Transverse colon (tissue), 4 donors: ENCODE measurements at regions not wholly inside any gene's neighbourhood (a gene's known extent, or its start where the extent isn't known, plus 50 kb on each side); places are given as distances from the start of the nearest gene placed in this dataset.

ENCODE experiments used
- DNase-seq: peaks from one replicate; pipeline ENCODE4 v3.0.0-alpha.2; 2019
- H3K27ac ChIP-seq, 4 donors: fragments of 200-600 bp; sonication (generic); 2 replicates each; pipeline ENCODE4 v1.5.1; 2016 to 2018; ENCODE audit warnings: inconsistent platforms in 4 of 4
- H3K27me3 ChIP-seq: fragments of 200-600 bp; sonication (generic); 2 replicates; pipeline ENCODE4 v1.5.1; 2017; ENCODE audit warnings: inconsistent platforms
- H3K36me3 ChIP-seq, 4 donors: fragments of 200-600 bp; sonication (generic); 2 replicates each; pipeline ENCODE4 v1.5.1; 2017 to 2019; ENCODE audit warnings: inconsistent platforms in 4 of 4
- H3K4me1 ChIP-seq, 4 donors: fragments of 200-600 bp; sonication (generic); 2 replicates each; pipeline ENCODE4 v1.5.1; 2017 to 2020; ENCODE audit warnings: inconsistent platforms in 4 of 4
- H3K4me3 ChIP-seq, 4 donors: fragments of 200-600 bp; sonication (generic); 1 replicate in 1 of 4; 2 replicates in 3 of 4; pipeline versions ENCODE4 v1.5.1 to v1.6.1; 2017 to 2019; ENCODE audit warnings: inconsistent platforms in 4 of 4
- H3K9me3 ChIP-seq, 2 donors: fragments of 200-600 bp; sonication (generic); 2 replicates each; pipeline ENCODE4 v1.5.1; 2017 to 2019; ENCODE audit warnings: inconsistent platforms in 2 of 2
- EP300 ChIP-seq: sonication (generic); formaldehyde crosslinking; IDR thresholded peaks from one replicate; pipeline ENCODE4 v1.6.1; 2017; ENCODE audit warnings: antibody characterized with exemption, low read depth
- POLR2A ChIP-seq: fragments of 450-650 bp; IDR thresholded peaks from one replicate; pipeline ENCODE4 v1.6.1; 2016; ENCODE audit warnings: antibody characterized with exemption, mild to moderate bottlenecking, moderate library complexity
- POLR2AphosphoS5 ChIP-seq, 3 donors: sonication (generic); formaldehyde crosslinking; IDR thresholded peaks; one replicate each; pipeline ENCODE4 v1.6.1; 2016; ENCODE audit warnings: antibody characterized with exemption in 3 of 3
- WGBS, 2 donors: methylation state at CpG; one replicate each; pipeline ENCODE4 v1.1.5; 2018; ENCODE audit warnings: low coverage in 1 of 2; 5-methylcytosine and 5-hydroxymethylcytosine counted together
- in situ Hi-C, 4 donors: fragments of 200-750 bp; cut with MboI; loops; one replicate each; pipeline versions ENCODE4 v1.15.0 to v1.15.1; 2017; ENCODE audit warnings: low sequenced_read_pairs in 3 of 4, low pct_ligation_motif_present in 1 of 4, low pct_unique_long_range_greater_than_20kb in 1 of 4
- intact Hi-C: fragments of 100-400 bp; cut with DNase I; formaldehyde crosslinking; loops from one replicate; pipeline ENCODE4 v1.15.1; 2023; ENCODE audit warnings: low total_unique reads
- TF ChIP-seq, protein P1 (sequence below), 5 experiments: fragments of 200-600 bp in 3 of 5; fragments of 450-650 bp in 2 of 5; sonication (generic) in 3 of 5; IDR thresholded peaks; 1 replicate in 2 of 5; 2 replicates in 3 of 5; pipeline ENCODE4 v1.5.1; 2016 to 2017; ENCODE audit warnings: antibody characterized with exemption in 5 of 5, inconsistent platforms in 3 of 5, mild to moderate bottlenecking in 2 of 5, moderate library complexity in 1 of 5

GRCh38 chr16:56013962-56014552, 138.9 kb upstream of the CES5A start:
- Histone ChIP-seq H3K9me3 (no peaks in the 10 kb centered on the region), H3K27ac (no peak overlapping the region), H3K4me3 (no peak overlapping the region), H3K4me1 (no peaks in the 10 kb centered on the region), H3K27me3 (no peaks in the 10 kb centered on the region), H3K36me3 (no peaks in the 10 kb centered on the region)
- DNase-seq: peak; percentile 8
- TF ChIP-seq POLR2AphosphoS5 (IDR thresholded peaks at IDR 0.05): no peak
- no peak for TF ChIP-seq POLR2A
- TF ChIP-seq, protein P1, sequence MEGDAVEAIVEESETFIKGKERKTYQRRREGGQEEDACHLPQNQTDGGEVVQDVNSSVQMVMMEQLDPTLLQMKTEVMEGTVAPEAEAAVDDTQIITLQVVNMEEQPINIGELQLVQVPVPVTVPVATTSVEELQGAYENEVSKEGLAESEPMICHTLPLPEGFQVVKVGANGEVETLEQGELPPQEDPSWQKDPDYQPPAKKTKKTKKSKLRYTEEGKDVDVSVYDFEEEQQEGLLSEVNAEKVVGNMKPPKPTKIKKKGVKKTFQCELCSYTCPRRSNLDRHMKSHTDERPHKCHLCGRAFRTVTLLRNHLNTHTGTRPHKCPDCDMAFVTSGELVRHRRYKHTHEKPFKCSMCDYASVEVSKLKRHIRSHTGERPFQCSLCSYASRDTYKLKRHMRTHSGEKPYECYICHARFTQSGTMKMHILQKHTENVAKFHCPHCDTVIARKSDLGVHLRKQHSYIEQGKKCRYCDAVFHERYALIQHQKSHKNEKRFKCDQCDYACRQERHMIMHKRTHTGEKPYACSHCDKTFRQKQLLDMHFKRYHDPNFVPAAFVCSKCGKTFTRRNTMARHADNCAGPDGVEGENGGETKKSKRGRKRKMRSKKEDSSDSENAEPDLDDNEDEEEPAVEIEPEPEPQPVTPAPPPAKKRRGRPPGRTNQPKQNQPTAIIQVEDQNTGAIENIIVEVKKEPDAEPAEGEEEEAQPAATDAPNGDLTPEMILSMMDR (IDR thresholded peaks at IDR 0.05): no peak
- no peak for TF ChIP-seq EP300
- 22 to 23% methylated on average over 4 to 6 of the region's 6 CpGs for WGBS, 2 donors
- in situ Hi-C loops: no loop called here
- intact Hi-C loops: no loop called here

DNA sequence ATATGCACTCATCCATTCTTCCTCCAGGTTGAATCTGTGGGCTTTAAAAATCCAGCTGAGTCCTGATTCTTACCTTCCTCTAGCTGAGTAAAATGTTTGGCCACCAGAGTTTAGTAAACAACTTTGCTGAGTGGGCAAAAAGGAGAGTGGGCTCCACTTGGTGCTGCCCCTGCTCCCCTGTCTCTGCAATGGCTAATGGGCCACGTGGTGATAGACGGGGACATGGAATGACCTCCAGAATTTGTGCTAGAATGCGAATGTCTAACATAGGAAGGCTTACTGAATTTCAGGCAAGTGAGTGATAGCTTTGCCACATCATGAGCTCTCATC, 137.3 kb upstream of the CES5A start:
- in situ Hi-C loops (no loop called here), intact Hi-C loops (no loop called here)
- Histone ChIP-seq H3K27ac (no peak overlapping the region), H3K9me3 (no peaks in the 10 kb centered on the region), H3K36me3 (no peaks in the 10 kb centered on the region), H3K27me3 (no peaks in the 10 kb centered on the region), H3K4me1 (no peaks in the 10 kb centered on the region), H3K4me3 (no peak overlapping the region)
- no peak for DNase-seq
- WGBS, 2 donors: 73% methylated on average over 3 of the region's 3 CpGs; no CpG with 5 or more reads in 1 of the 2 donors
- TF ChIP-seq EP300 (no peak), POLR2A (no peak), POLR2AphosphoS5 (IDR thresholded peaks at IDR 0.05) (no peak)
- TF ChIP-seq, protein P1 (IDR thresholded peaks at IDR 0.05): no peak

DNA sequence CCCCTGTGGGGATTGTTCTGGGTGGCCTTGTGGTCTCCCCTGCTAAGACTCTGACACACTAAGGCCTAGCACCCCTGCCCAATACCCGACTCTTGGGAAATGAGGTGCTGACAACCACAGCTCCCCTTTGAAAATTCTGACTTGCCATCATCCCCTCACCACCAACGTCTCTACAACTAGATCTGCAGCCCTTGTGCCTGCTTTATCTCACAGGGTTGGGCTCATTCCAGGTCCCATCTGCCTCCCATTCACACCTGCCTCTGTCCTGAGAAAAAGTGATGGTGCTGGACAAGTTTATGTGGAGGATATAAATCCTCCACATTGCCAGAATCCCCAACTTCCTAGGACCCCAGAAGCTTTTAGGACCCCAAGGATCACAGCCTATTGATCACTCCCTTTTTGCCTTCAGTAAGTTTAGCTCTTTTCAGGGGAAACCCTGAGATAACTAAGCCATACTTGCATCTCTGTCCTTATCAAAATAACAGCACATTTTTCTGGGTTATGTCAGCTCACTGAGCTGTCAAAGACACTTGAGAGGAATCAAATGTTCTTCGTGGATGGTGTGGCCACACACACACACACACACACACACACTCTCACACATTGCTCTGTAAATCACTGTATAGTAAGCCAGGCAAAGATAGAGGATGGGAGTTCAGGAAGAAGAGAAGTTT, 136.8 kb upstream of the CES5A start:
- Histone ChIP-seq H3K4me1 (no peaks in the 10 kb centered on the region), H3K9me3 (no peaks in the 10 kb centered on the region), H3K36me3 (no peaks in the 10 kb centered on the region), H3K27me3 (no peaks in the 10 kb centered on the region), H3K4me3 (no peak overlapping the region), H3K27ac (no peak overlapping the region)
- no peak for TF ChIP-seq POLR2AphosphoS5 (IDR thresholded peaks at IDR 0.05)
- TF ChIP-seq POLR2A: no peak
- no peak for TF ChIP-seq EP300
- TF ChIP-seq, protein P1 (IDR thresholded peaks at IDR 0.05): no peak
- DNase-seq: no peak
- 35 to 41% methylated on average over 2 to 3 of the region's 3 CpGs for WGBS, 2 donors
- in situ Hi-C loops: no loop called here
- intact Hi-C loops: no loop called here

DNA sequence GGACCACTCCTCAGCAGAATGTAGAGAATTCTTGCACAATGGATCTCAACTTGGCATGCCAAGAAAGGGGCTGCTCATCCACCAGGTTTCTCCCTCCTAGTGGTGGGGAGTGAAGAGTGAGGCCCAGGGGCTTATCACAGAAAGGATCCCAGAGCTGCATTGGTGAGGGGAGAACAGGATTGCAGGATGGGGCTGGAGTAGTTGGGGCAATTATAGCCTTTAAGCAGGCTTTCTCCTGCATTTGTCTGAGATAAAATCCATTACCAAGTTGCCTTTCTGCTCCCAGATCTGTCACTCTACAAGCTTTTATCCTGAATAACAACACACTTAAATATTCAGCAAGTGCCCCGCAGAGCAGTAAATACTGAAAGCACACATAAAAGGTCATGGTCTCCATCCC, 130.8 kb upstream of the CES5A start:
- Histone ChIP-seq H3K4me1 (no peaks in the 10 kb centered on the region), H3K4me3 (no peak overlapping the region), H3K9me3 (no peaks in the 10 kb centered on the region), H3K36me3 (no peaks in the 10 kb centered on the region), H3K27me3 (no peaks in the 10 kb centered on the region), H3K27ac (no peak overlapping the region)
- WGBS, 2 donors: 57 to 68% methylated on average over 1 of the region's 1 CpG
- in situ Hi-C loops: no loop called here
- intact Hi-C loops: no loop called here
- no peak for DNase-seq
- TF ChIP-seq, protein P1 (IDR thresholded peaks at IDR 0.05): no peak
- TF ChIP-seq EP300: no peak
- no peak for TF ChIP-seq POLR2A
- no peak for TF ChIP-seq POLR2AphosphoS5 (IDR thresholded peaks at IDR 0.05)
